Islet of Langerhans (tissue), 1 donor: ENCODE measurements at regions not wholly inside any gene's neighbourhood (a gene's known extent, or its start where the extent isn't known, plus 50 kb on each side); places are given as distances from the start of the nearest gene placed in this dataset.

ENCODE experiments used
- FAIRE-seq: peaks from one replicate; lab custom pipeline; 2011; peaks lifted over from hg19 to GRCh38; lab: Jason Lieb, UNC

DNA sequence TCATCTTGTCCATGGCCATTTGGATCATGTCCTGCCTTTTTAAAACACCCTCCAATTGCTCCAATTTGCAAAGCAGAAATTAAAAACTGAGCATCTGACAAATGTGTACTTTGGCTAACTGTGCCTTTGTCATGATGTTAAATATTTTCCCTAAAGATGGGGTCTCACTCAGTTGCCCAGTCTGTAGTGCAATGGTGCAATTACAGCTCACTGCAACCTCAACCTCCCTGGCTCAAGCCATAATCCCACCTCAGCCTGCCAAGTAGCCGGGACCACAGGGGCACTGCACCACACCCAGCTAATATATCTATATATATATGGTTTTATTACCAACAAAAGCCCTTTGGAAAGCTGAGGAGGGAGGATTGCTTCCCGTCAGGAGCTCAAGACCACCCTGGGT is 782.7 kb downstream of the UQCRFS1 start:
- no peak for FAIRE-seq

- FAIRE-seq = no peak
Observed at GRCh38 chr19:28429356-28429755, 783.6 kb downstream of the UQCRFS1 start.

- no peak for FAIRE-seq
Observed at GRCh38 chr19:28428663-28429348, 784.1 kb downstream of the UQCRFS1 start.

DNA sequence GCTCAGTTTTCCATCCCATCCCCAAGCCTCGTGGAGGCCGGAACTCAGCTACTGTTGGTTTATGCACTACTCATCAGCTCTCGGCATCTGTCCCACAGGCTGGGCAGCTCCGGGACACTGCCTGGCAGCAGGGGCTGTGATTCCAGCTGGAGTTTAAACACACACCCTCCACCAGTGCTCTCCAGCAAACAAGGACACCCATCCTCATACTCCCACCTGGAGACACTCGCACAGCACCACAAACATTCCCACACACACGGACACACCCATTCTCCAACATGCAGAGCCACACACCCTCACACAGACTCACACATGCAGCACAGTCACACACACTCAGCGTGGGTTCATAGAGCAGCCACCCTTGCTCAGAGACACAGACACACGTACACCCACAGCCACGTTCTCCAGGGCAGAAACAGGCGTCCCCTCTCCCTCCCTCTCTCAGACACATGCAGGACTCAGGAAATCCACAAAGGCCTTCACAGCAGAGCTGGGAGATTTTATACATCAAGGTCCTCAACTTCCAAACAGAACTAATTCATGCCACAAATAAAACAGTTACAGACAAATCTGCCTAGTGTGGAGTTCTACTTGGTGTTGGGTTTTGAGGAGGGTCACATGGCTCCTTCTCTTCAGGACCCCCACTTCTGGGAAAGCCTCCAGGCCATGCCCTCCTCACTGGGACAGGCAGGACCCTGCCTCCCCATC is 785.4 kb downstream of the UQCRFS1 start:
- no peak for FAIRE-seq

GRCh38 chr19:28426730-28427225 is 786.2 kb downstream of the UQCRFS1 start:
- no peak for FAIRE-seq

GRCh38 chr19:28426110-28426729 is 786.7 kb downstream of the UQCRFS1 start:
- no peak for FAIRE-seq

DNA sequence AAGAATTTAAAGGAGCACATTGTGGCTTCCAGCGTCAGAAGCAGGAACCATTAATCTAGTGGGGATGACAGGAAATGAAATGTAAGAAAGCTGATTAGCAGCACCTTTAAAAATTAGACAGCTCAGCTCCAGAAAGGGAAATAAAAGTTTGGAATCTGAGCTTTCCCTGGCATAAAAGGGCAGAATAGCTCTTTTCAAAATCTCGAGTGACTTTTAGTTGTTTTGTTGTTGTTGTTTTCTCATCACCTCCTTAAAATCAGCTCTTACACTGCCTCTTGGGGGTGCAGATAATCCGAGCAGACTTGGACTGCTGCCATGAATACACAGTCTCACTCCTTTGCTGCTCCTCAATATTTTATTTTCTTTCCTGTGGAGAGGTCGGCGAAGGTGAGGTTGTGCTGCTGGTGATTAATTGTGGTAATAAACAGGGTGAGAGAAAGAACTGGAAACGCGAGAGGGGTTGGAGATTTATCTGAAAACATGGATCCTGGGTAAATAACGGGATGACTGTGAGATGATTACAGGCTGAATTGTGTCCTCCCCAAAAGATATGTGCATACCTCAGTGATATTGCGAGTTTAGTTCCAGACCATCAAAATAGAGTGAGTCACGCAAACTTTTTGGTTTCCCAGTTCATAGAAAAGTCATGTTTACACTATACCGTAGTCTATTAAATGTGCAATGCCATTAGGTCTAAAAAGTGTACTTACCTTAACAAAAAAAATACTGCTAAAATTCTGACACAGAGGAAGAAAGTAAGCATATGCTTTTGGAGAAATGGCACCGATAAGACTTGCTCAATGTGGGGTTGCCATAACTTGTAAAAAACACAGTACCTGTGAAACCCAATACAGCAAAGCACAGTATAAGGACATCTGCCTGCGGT is 787.7 kb downstream of the UQCRFS1 start:
- no peak for FAIRE-seq

- no peak for FAIRE-seq
Observed at GRCh38 chr19:28424662-28425045, 788.3 kb downstream of the UQCRFS1 start.

GRCh38 chr19:28424077-28424476 is 788.9 kb downstream of the UQCRFS1 start:
- no peak for FAIRE-seq

GRCh38 chr19:28422791-28423650 is 789.9 kb downstream of the UQCRFS1 start:
- FAIRE-seq = no peak

DNA sequence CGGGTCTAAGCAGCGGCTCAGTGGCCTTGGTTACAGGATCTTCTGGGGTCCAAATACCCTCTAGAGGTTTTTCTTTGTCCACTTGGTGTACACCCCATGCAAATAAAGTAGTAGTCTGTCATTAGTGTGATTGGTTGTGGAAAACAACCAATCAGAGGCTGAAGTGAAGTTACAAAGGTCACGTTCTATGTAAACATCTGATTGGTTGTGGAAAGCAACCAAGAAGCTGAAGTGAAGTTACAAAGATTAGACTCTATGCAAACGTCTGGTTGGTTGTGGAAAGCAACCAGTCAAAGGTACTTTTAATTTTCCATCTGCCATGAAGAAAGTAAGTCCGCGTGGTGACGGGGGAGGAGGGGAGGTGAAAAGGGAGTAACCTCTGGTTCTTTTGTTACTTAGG is 790.9 kb downstream of the UQCRFS1 start:
- no peak for FAIRE-seq

DNA sequence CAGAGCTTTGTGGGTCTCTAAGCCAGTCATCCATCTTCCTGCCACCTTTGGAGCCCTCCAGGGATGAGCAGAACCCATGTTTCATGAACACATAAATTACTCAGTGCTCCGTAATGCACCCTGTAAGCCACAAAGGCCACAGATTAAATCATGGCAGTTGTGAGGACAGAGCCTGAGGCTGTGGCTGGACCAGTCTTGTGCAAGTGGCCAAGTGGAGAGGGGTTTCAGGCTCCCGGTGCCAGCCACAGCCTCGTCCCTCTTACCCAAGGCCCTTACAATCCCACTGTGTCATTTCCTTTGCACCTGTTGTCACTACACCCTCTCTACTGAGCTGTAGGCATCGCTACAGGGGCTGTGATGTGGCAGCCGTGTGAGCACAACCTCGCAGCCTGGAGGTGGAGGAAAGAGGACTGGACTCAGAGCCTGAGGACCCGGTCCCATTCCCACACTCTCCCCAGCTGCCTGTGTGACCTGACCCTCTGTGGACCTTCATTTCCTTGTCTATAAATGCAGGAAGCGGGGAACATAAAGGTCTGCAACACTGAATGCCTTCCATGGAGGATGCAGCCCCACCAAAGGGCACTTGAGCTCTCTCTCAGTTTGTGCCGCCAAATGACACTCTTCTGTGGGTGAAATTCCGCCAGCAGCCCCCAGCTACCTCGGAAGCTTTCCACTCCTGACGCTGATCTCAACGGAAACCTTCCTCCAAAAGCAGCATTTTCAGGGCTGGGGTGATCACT is 792.0 kb downstream of the UQCRFS1 start:
- no peak for FAIRE-seq

DNA sequence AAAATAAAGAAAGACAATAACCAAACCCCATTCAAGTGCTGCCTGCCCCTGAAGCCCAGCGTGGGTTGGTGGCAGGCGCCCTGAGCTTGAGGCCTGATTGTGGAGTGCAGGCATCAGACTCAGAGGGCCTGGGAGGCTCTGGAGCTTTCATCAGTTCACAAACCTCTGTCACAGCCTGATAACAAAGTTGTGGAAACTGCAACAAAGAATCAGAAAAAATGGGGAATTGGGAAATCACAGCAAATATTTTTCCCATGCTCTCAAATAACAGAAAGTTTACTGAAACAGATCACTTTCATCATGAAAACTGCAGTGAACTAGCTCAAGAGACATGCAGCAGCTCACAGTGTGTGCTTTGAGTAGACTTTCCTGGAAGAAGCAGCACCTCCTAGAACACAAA is 793.6 kb downstream of the UQCRFS1 start:
- FAIRE-seq = no peak

GRCh38 chr19:28417361-28417760 is 795.6 kb downstream of the UQCRFS1 start:
- FAIRE-seq = no peak

- FAIRE-seq = no peak
Observed at GRCh38 chr19:28416245-28416644, 796.7 kb downstream of the UQCRFS1 start.

GRCh38 chr19:28414748-28415147 is 798.2 kb downstream of the UQCRFS1 start:
- no peak for FAIRE-seq

DNA sequence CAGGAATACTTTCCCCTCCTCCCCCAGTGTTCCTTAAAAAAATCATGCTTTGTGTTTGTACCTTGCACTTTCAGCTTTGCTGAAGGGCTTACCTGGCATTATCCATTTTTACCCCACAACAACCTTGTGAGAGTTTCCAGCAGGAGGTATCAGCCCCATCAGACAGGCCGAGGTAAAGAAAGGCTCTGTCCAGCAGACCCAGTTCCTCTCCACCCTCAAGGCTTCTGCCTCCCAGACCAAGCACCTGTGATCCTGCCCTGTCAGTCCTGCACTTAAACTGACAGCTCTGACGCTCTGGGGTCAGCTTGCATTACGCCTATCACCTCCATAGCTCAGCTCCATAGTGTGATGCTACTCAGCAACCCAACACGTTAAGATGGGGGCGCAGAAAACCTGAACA is 803.1 kb downstream of the UQCRFS1 start:
- no peak for FAIRE-seq

- FAIRE-seq = no peak
Observed at GRCh38 chr19:28406966-28407365, 806.0 kb downstream of the UQCRFS1 start.

- no peak for FAIRE-seq
Observed at GRCh38 chr19:28405346-28405742, 807.6 kb downstream of the UQCRFS1 start.

DNA sequence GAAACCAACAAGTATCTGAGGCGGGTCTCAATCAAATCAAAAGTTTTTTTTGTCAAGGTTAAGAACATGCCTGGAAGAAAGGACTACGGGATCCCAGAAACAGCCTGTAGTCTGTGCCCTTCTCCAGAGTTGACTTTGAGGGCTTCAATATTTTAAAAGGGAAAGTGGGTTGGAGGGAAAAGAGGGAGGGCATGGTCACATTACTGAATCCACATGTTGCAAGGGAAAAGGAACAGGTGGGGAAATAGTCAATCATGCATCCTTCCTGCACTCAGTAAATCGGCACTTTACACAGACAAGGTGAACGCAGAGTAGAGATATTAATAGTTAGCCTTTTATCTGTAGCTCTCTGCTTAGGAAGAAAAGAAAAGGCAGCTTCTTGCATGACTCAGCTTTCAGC is 808.5 kb downstream of the UQCRFS1 start:
- FAIRE-seq = no peak

DNA sequence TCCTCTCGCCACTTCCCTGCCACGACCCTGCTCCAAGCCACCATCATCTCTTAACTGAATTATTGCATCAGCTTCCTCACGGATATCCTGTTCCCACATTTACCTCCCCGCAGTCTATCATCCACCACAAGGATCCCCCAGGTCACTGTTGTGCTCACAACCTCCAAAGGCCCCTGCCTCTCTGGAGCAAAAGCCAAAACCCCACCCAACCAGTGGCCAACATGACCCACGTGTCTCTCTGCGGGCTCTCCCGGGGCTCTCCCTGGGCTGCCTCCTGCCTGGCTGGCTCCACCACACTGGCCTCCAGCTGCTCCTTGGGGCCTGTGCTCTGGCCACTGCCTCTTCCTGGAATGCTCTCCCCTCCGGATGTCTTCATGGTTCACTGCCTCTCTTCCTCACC is 809.3 kb downstream of the UQCRFS1 start:
- no peak for FAIRE-seq
